Epithelial cell of prostate (primary cell): ENCODE measurements at regions not wholly inside any gene's neighbourhood (a gene's known extent, or its start where the extent isn't known, plus 50 kb on each side); places are given as distances from the start of the nearest gene placed in this dataset.
A peak's percentile ranks its signal among the peaks of the same experiment; 100 is the strongest.

ENCODE experiments used
- DNase-seq: peaks from one replicate; pipeline ENCODE4 v3.0.0-alpha.2; 2011; ENCODE audit warnings: low read depth, low spot score
- H3K27ac ChIP-seq: fragments of 450-650 bp; 2 replicates; pipeline ENCODE4 v1.5.1; 2017; ENCODE audit warnings: mild to moderate bottlenecking

- no peak for DNase-seq
Observed at GRCh38 chr4:104163820-104164219, 330.9 kb downstream of the CXXC4 start.

GRCh38 chr4:104146048-104146447 lies 348.6 kb downstream of the CXXC4 start:
- no peak for DNase-seq
- no peak overlapping the region for H3K27ac ChIP-seq

More at GRCh38 chr4:104163820-104164219, 330.9 kb downstream of the CXXC4 start:
- no peak overlapping the region for H3K27ac ChIP-seq

- DNase-seq: no peak
- no peak overlapping the region for H3K27ac ChIP-seq
Observed at GRCh38 chr4:104138116-104138515, 356.6 kb downstream of the CXXC4 start.

GRCh38 chr4:104129243-104129642 lies 365.5 kb downstream of the CXXC4 start:
- H3K27ac ChIP-seq: no peak overlapping the region

GRCh38 chr4:104128850-104129213 lies 365.9 kb downstream of the CXXC4 start:
- peak; percentile 14 for DNase-seq
- H3K27ac ChIP-seq: no peak overlapping the region

More at GRCh38 chr4:104129243-104129642, 365.5 kb downstream of the CXXC4 start:
- no peak for DNase-seq

GRCh38 chr4:104128031-104128849 lies 366.5 kb downstream of the CXXC4 start:
- H3K27ac ChIP-seq: no peak overlapping the region
- DNase-seq: no peak

GRCh38 chr4:104123021-104123420 lies 371.7 kb downstream of the CXXC4 start:
- no peak overlapping the region for H3K27ac ChIP-seq

GRCh38 chr4:104117776-104118175 lies 376.9 kb downstream of the CXXC4 start:
- DNase-seq: no peak
- no peak overlapping the region for H3K27ac ChIP-seq

More at GRCh38 chr4:104123021-104123420, 371.7 kb downstream of the CXXC4 start:
- DNase-seq: no peak

- H3K27ac ChIP-seq: no peak overlapping the region
- no peak for DNase-seq
Observed at GRCh38 chr4:104113850-104114249, 380.8 kb downstream of the CXXC4 start.

GRCh38 chr4:104099141-104099540 lies 379.4 kb upstream of the TACR3 start:
- no peak for DNase-seq
- H3K27ac ChIP-seq: no peak overlapping the region

GRCh38 chr4:104093247-104093646 lies 373.5 kb upstream of the TACR3 start:
- no peak for DNase-seq

GRCh38 chr4:104073229-104073628 lies 353.4 kb upstream of the TACR3 start:
- no peak overlapping the region for H3K27ac ChIP-seq
- no peak for DNase-seq

More at GRCh38 chr4:104093247-104093646, 373.5 kb upstream of the TACR3 start:
- no peak overlapping the region for H3K27ac ChIP-seq

- H3K27ac ChIP-seq: no peak overlapping the region
- no peak for DNase-seq
Observed at GRCh38 chr4:104066533-104066932, 346.7 kb upstream of the TACR3 start.

- no peak overlapping the region for H3K27ac ChIP-seq
- DNase-seq: no peak
Observed at GRCh38 chr4:104064646-104065577, 345.1 kb upstream of the TACR3 start.

GRCh38 chr4:104063341-104063740 lies 343.6 kb upstream of the TACR3 start:
- no peak overlapping the region for H3K27ac ChIP-seq
- DNase-seq: peak; percentile 14

- no peak overlapping the region for H3K27ac ChIP-seq
- no peak for DNase-seq
Observed at GRCh38 chr4:104044369-104044768, 324.6 kb upstream of the TACR3 start.

- H3K27ac ChIP-seq: no peak overlapping the region
- no peak for DNase-seq
Observed at GRCh38 chr4:104032896-104033295, 313.1 kb upstream of the TACR3 start.

- no peak overlapping the region for H3K27ac ChIP-seq
- DNase-seq: no peak
Observed at GRCh38 chr4:104025251-104025650, 305.5 kb upstream of the TACR3 start.

- H3K27ac ChIP-seq: no peak overlapping the region
- DNase-seq: no peak
Observed at GRCh38 chr4:104022831-104023230, 303.0 kb upstream of the TACR3 start.

GRCh38 chr4:104022226-104022625 lies 302.4 kb upstream of the TACR3 start:
- no peak overlapping the region for H3K27ac ChIP-seq
- no peak for DNase-seq

- DNase-seq: no peak
Observed at GRCh38 chr4:104020641-104021040, 300.9 kb upstream of the TACR3 start.

More at GRCh38 chr4:104020641-104021040, 300.9 kb upstream of the TACR3 start:
- no peak overlapping the region for H3K27ac ChIP-seq
